ENCODE measurements at regions not wholly inside any gene's neighbourhood (a gene's known extent, or its start where the extent isn't known, plus 50 kb on each side); places are given as distances from the start of the nearest gene placed in this dataset.

- Histone ChIP-seq H3K27ac (replicated peaks; ENCODE audit: low read length) (no peak overlapping the region), H3K18ac (ENCODE audit: low read length) (no peak overlapping the region), H3K4me1 (ENCODE audit: control insufficient read depth in 2 of 2, insufficient read depth in 1 of 2, low read depth in 1 of 2, low read length in 2 of 2) (no peaks in the 10 kb centered on the region), H3K36me3 (replicated peaks in 1 of 2; ENCODE audit: control insufficient read depth in 2 of 2, insufficient read depth in 2 of 2, low read length in 2 of 2) (no peaks in the 10 kb centered on the region), H2AFZ (ENCODE audit: low read length) (no peak overlapping the region), H3K4me2 (ENCODE audit: insufficient read depth, low read length, poor library complexity, severe bottlenecking) (no peak overlapping the region), H3K9ac (ENCODE audit: low read depth, low read length, poor library complexity) (no peak overlapping the region), H2BK120ac (ENCODE audit: low read depth, low read length) (no peak overlapping the region), H3K79me1 (ENCODE audit: low read depth, low read length) (no peaks in the 10 kb centered on the region), H2BK12ac (ENCODE audit: low read length) (no peak overlapping the region), H3K14ac (ENCODE audit: low read length) (no peak overlapping the region), H2BK15ac (ENCODE audit: low read length) (no peak overlapping the region), H4K91ac (ENCODE audit: low read depth, low read length, poor library complexity) (no peak overlapping the region), H4K8ac (ENCODE audit: low read depth, low read length) (no peak overlapping the region), H3K23ac (ENCODE audit: low read depth, low read length, poor library complexity) (no peak overlapping the region), H2BK5ac (ENCODE audit: low read length) (no peak overlapping the region), H3K9me3 (replicated peaks in 1 of 2; ENCODE audit: control insufficient read depth in 2 of 2, insufficient read depth in 1 of 2, low read depth in 1 of 2, low read length in 2 of 2) (no peaks in the 10 kb centered on the region), H3K4ac (ENCODE audit: low read length) (no peak overlapping the region), H3K4me3 (ENCODE audit: low read length in 2 of 2) (no peak overlapping the region), H2AK5ac (ENCODE audit: low read depth, low read length) (no peak overlapping the region), H3K27me3 (ENCODE audit: control insufficient read depth in 3 of 3, insufficient read depth in 3 of 3, low read depth in 1 of 3, low read length in 3 of 3) (no peaks in the 10 kb centered on the region)
- no CpG with 5 or more reads among the region's 5 CpGs for WGBS, 2 donors (ENCODE audit: extremely low coverage in 2 of 2, insufficient read length in 2 of 2, insufficient replicate concordance in 1 of 2)
- DNase-seq (ENCODE audit: low spot score) = no peak
These were observed 262.0 kb upstream of the ZNF717 start for GRCh38 chr3:76047368-76047767.

GRCh38 chr3:76049776-76050175, 264.4 kb upstream of the ZNF717 start:
- Histone ChIP-seq H4K91ac (ENCODE audit: low read depth, low read length, poor library complexity) (no peak overlapping the region), H2BK5ac (ENCODE audit: low read length) (no peak overlapping the region), H3K36me3 (replicated peaks in 1 of 2; ENCODE audit: control insufficient read depth in 2 of 2, insufficient read depth in 2 of 2, low read length in 2 of 2) (no peaks in the 10 kb centered on the region), H3K79me1 (ENCODE audit: low read depth, low read length) (no peaks in the 10 kb centered on the region), H3K4me3 (ENCODE audit: low read length in 2 of 2) (no peak overlapping the region), H3K14ac (ENCODE audit: low read length) (no peak overlapping the region), H3K4me1 (ENCODE audit: control insufficient read depth in 2 of 2, insufficient read depth in 1 of 2, low read depth in 1 of 2, low read length in 2 of 2) (no peaks in the 10 kb centered on the region), H3K18ac (ENCODE audit: low read length) (no peak overlapping the region), H3K4me2 (ENCODE audit: insufficient read depth, low read length, poor library complexity, severe bottlenecking) (no peak overlapping the region), H2BK12ac (ENCODE audit: low read length) (no peak overlapping the region), H2BK15ac (ENCODE audit: low read length) (no peak overlapping the region), H3K27me3 (ENCODE audit: control insufficient read depth in 3 of 3, insufficient read depth in 3 of 3, low read depth in 1 of 3, low read length in 3 of 3) (no peaks in the 10 kb centered on the region), H2BK120ac (ENCODE audit: low read depth, low read length) (no peak overlapping the region), H3K9me3 (replicated peaks in 1 of 2; ENCODE audit: control insufficient read depth in 2 of 2, insufficient read depth in 1 of 2, low read depth in 1 of 2, low read length in 2 of 2) (no peaks in the 10 kb centered on the region), H3K9ac (ENCODE audit: low read depth, low read length, poor library complexity) (no peak overlapping the region), H2AK5ac (ENCODE audit: low read depth, low read length) (no peak overlapping the region), H3K4ac (ENCODE audit: low read length) (no peak overlapping the region), H3K23ac (ENCODE audit: low read depth, low read length, poor library complexity) (no peak overlapping the region), H4K8ac (ENCODE audit: low read depth, low read length) (no peak overlapping the region), H2AFZ (ENCODE audit: low read length) (no peak overlapping the region), H3K27ac (replicated peaks; ENCODE audit: low read length) (no peak overlapping the region)
- DNase-seq (ENCODE audit: low spot score) = no peak
- WGBS, 2 donors (ENCODE audit: extremely low coverage in 2 of 2, insufficient read length in 2 of 2, insufficient replicate concordance in 1 of 2) = no CpG with 5 or more reads among the region's 2 CpGs

GRCh38 chr3:76051145-76051544, 265.8 kb upstream of the ZNF717 start:
- no peak for DNase-seq (ENCODE audit: low spot score)
- no CpG with 5 or more reads among the region's 3 CpGs for WGBS, 2 donors (ENCODE audit: extremely low coverage in 2 of 2, insufficient read length in 2 of 2, insufficient replicate concordance in 1 of 2)
- no peak overlapping the region for H2AK5ac ChIP-seq (ENCODE audit: low read depth, low read length)
- H3K27ac ChIP-seq (replicated peaks; ENCODE audit: low read length) = no peak overlapping the region
- H2BK15ac ChIP-seq (ENCODE audit: low read length) = no peak overlapping the region
- H3K4me3 ChIP-seq (ENCODE audit: low read length in 2 of 2) = no peak overlapping the region
- no peak overlapping the region for H4K91ac ChIP-seq (ENCODE audit: low read depth, low read length, poor library complexity)
- H3K4ac ChIP-seq (ENCODE audit: low read length) = no peak overlapping the region
- no peak overlapping the region for H2BK5ac ChIP-seq (ENCODE audit: low read length)
- H3K79me1 ChIP-seq (ENCODE audit: low read depth, low read length) = no peaks in the 10 kb centered on the region
- H2BK120ac ChIP-seq (ENCODE audit: low read depth, low read length) = no peak overlapping the region
- H3K27me3 ChIP-seq (ENCODE audit: control insufficient read depth in 3 of 3, insufficient read depth in 3 of 3, low read depth in 1 of 3, low read length in 3 of 3) = no peaks in the 10 kb centered on the region
- no peak overlapping the region for H3K14ac ChIP-seq (ENCODE audit: low read length)
- H2BK12ac ChIP-seq (ENCODE audit: low read length) = no peak overlapping the region
- H3K9ac ChIP-seq (ENCODE audit: low read depth, low read length, poor library complexity) = no peak overlapping the region
- no peak overlapping the region for H3K4me2 ChIP-seq (ENCODE audit: insufficient read depth, low read length, poor library complexity, severe bottlenecking)
- no peak overlapping the region for H4K8ac ChIP-seq (ENCODE audit: low read depth, low read length)
- no peak overlapping the region for H2AFZ ChIP-seq (ENCODE audit: low read length)
- H3K18ac ChIP-seq (ENCODE audit: low read length) = no peak overlapping the region
- no peaks in the 10 kb centered on the region for H3K9me3 ChIP-seq (replicated peaks in 1 of 2; ENCODE audit: control insufficient read depth in 2 of 2, insufficient read depth in 1 of 2, low read depth in 1 of 2, low read length in 2 of 2)
- H3K4me1 ChIP-seq (ENCODE audit: control insufficient read depth in 2 of 2, insufficient read depth in 1 of 2, low read depth in 1 of 2, low read length in 2 of 2) = no peaks in the 10 kb centered on the region
- no peaks in the 10 kb centered on the region for H3K36me3 ChIP-seq (replicated peaks in 1 of 2; ENCODE audit: control insufficient read depth in 2 of 2, insufficient read depth in 2 of 2, low read length in 2 of 2)
- no peak overlapping the region for H3K23ac ChIP-seq (ENCODE audit: low read depth, low read length, poor library complexity)

GRCh38 chr3:76054404-76054803, 269.1 kb upstream of the ZNF717 start:
- Histone ChIP-seq H4K91ac (ENCODE audit: low read depth, low read length, poor library complexity) (no peak overlapping the region), H3K23ac (ENCODE audit: low read depth, low read length, poor library complexity) (no peak overlapping the region), H2BK5ac (ENCODE audit: low read length) (no peak overlapping the region), H3K36me3 (replicated peaks in 1 of 2; ENCODE audit: control insufficient read depth in 2 of 2, insufficient read depth in 2 of 2, low read length in 2 of 2) (no peaks in the 10 kb centered on the region), H3K27me3 (ENCODE audit: control insufficient read depth in 3 of 3, insufficient read depth in 3 of 3, low read depth in 1 of 3, low read length in 3 of 3) (no peaks in the 10 kb centered on the region), H2AFZ (ENCODE audit: low read length) (no peak overlapping the region), H3K27ac (replicated peaks; ENCODE audit: low read length) (no peak overlapping the region), H2BK12ac (ENCODE audit: low read length) (no peak overlapping the region), H3K4me2 (ENCODE audit: insufficient read depth, low read length, poor library complexity, severe bottlenecking) (no peak overlapping the region), H3K4me1 (ENCODE audit: control insufficient read depth in 2 of 2, insufficient read depth in 1 of 2, low read depth in 1 of 2, low read length in 2 of 2) (no peaks in the 10 kb centered on the region), H2BK120ac (ENCODE audit: low read depth, low read length) (no peak overlapping the region), H3K4ac (ENCODE audit: low read length) (no peak overlapping the region), H3K9me3 (replicated peaks in 1 of 2; ENCODE audit: control insufficient read depth in 2 of 2, insufficient read depth in 1 of 2, low read depth in 1 of 2, low read length in 2 of 2) (no peaks in the 10 kb centered on the region), H2AK5ac (ENCODE audit: low read depth, low read length) (no peak overlapping the region), H3K4me3 (ENCODE audit: low read length in 2 of 2) (no peak overlapping the region), H3K9ac (ENCODE audit: low read depth, low read length, poor library complexity) (no peak overlapping the region), H3K79me1 (ENCODE audit: low read depth, low read length) (no peaks in the 10 kb centered on the region), H3K14ac (ENCODE audit: low read length) (no peak overlapping the region), H2BK15ac (ENCODE audit: low read length) (no peak overlapping the region), H3K18ac (ENCODE audit: low read length) (no peak overlapping the region), H4K8ac (ENCODE audit: low read depth, low read length) (no peak overlapping the region)
- WGBS, 2 donors (ENCODE audit: extremely low coverage in 2 of 2, insufficient read length in 2 of 2, insufficient replicate concordance in 1 of 2) = no CpG with 5 or more reads among the region's 1 CpG
- DNase-seq (ENCODE audit: low spot score) = no peak

Data from neuronal stem cell (in vitro differentiated cells).